Panc1 (cell line): ENCODE measurements at regions not wholly inside any gene's neighbourhood (a gene's known extent, or its start where the extent isn't known, plus 50 kb on each side); places are given as distances from the start of the nearest gene placed in this dataset.

Experiments
- ATAC-seq: fragments of 200-7000 bp; cut with Tn5 transposase; 2 replicates; pipeline ENCODE4 v1.9.1; 2020; ENCODE audit warnings: mild to moderate bottlenecking, moderate library complexity
- BruUV-seq: library from RNA; stranded (reverse); fragments of 400-500 nt; replicated peaks from 2 replicates; lab custom pipeline; 2021; lab: Mats Ljungman, UMichigan
- CTCF ChIA-PET: fragments of 300-600 bp; sonication (Branson Sonifier 250); formaldehyde crosslinking; loops from one replicate; lab custom pipeline; 2022; ENCODE audit warnings: antibody characterized with exemption; lab: Charles Lee
- POLR2A ChIA-PET: fragments of 300-600 bp; sonication (Branson Sonifier 250); formaldehyde crosslinking; loops from one replicate; lab custom pipeline; 2022; ENCODE audit warnings: antibody characterized with exemption; lab: Charles Lee
- DNase-seq: peaks from one replicate; pipeline ENCODE4 v3.0.0-alpha.2; 2010; ENCODE audit warnings: low read depth, low spot score
- H3K27ac ChIP-seq: 2 replicates; pipeline ENCODE4 v1.5.1; 2011; ENCODE audit warnings: mild to moderate bottlenecking, low read length, inconsistent platforms
- H3K27me3 ChIP-seq: fragments of 200-500 bp; sonication (Bioruptor generic); 2 replicates; pipeline ENCODE4 v1.6.0; 2014; ENCODE audit warnings: low read length, inconsistent platforms; ENCODE audit not compliant: control insufficient read depth, insufficient read depth
- H3K36me3 ChIP-seq: fragments of 200-500 bp; sonication (Bioruptor generic); 2 replicates; pipeline ENCODE4 v1.5.1; 2014; ENCODE audit warnings: inconsistent platforms, mild to moderate bottlenecking, low read length, moderate library complexity; ENCODE audit not compliant: control insufficient read depth, insufficient read depth
- H3K4me1 ChIP-seq: 2 replicates; pipeline ENCODE4 v1.5.1; 2011; ENCODE audit warnings: inconsistent platforms, mild to moderate bottlenecking, low read length, moderate library complexity; ENCODE audit not compliant: control insufficient read depth, insufficient read depth
- H3K4me3 ChIP-seq, 2 experiments: 2 replicates each; pipeline ENCODE4 v1.5.1; 2011 to 2012; ENCODE audit warnings: low read depth in 2 of 2, low read length in 2 of 2, mild to moderate bottlenecking in 2 of 2, inconsistent platforms in 1 of 2, moderate library complexity in 1 of 2
- H3K9me3 ChIP-seq: fragments of 200-500 bp; sonication (Bioruptor generic); 2 replicates; pipeline ENCODE4 v1.5.1; 2014; ENCODE audit warnings: low read depth, mild to moderate bottlenecking, inconsistent platforms, low read length, moderate library complexity; ENCODE audit not compliant: control insufficient read depth, insufficient read depth
- POLR2AphosphoS5 ChIP-seq: IDR thresholded peaks from 2 replicates; pipeline ENCODE4 v1.6.1; 2012; ENCODE audit warnings: mild to moderate bottlenecking, low read depth, low read length, moderate library complexity
- SIN3A ChIP-seq: IDR thresholded peaks from 2 replicates; pipeline ENCODE4 v1.6.1; 2012; ENCODE audit warnings: low read depth, mild to moderate bottlenecking, low read length, moderate library complexity, borderline replicate concordance; ENCODE audit not compliant: insufficient read depth
- TCF7L2 ChIP-seq: IDR thresholded peaks from 2 replicates; pipeline ENCODE4 v1.6.1; 2011; ENCODE audit warnings: mild to moderate bottlenecking, low read depth, low read length, inconsistent platforms
- in situ Hi-C: cut with HindIII; loops from 2 replicates; pipeline ENCODE4 v1.10.0; 2016; ENCODE audit warnings: low sequenced_read_pairs, low pct_unique_long_range_greater_than_20kb
- intact Hi-C: fragments of 100-400 bp; cut with micrococcal nuclease; formaldehyde crosslinking; loops from one replicate; pipeline ENCODE4 v1.10.0; 2022; ENCODE audit not compliant: unreplicated experiment
- TF ChIP-seq, protein P1 (sequence below): fragments of 450-650 bp; IDR thresholded peaks from 2 replicates; pipeline ENCODE4 v1.5.1; 2017; ENCODE audit warnings: mild to moderate bottlenecking
- TF ChIP-seq, protein P2 (sequence below), 2 experiments: IDR thresholded peaks; 2 replicates each; pipeline ENCODE4 v1.6.1; 2011 to 2012; ENCODE audit warnings: low read depth in 2 of 2, control low read depth in 1 of 2, low read length in 1 of 2, mild to moderate bottlenecking in 1 of 2, moderate library complexity in 1 of 2; ENCODE audit not compliant: insufficient read depth in 1 of 2

DNA sequence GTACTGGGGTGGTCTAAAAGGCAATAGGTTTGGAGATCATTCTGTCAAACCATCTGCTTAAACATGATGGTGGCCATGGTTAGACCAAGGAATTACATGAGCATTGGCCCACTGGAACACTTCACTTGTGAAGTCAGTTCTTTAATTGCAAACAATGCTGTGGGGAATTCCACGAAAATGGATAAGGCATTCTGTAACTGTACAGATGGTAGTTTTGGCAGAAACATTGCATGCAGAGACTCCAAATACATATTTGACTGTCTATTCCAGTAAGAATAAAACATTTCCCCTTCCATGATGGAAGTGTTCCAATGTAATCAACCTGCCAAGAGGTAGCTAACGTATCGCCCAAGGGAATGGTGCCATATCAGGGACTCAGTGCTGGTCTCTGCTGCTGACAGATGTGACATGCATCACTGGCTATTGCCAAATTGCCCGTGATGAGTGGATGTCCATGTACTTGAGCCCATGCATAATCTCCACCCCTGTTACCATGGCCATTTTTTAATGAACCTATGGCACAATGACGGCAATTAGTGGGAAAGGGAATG lies 417.9 kb downstream of the CDH7 start:
- TF ChIP-seq, protein P1, sequence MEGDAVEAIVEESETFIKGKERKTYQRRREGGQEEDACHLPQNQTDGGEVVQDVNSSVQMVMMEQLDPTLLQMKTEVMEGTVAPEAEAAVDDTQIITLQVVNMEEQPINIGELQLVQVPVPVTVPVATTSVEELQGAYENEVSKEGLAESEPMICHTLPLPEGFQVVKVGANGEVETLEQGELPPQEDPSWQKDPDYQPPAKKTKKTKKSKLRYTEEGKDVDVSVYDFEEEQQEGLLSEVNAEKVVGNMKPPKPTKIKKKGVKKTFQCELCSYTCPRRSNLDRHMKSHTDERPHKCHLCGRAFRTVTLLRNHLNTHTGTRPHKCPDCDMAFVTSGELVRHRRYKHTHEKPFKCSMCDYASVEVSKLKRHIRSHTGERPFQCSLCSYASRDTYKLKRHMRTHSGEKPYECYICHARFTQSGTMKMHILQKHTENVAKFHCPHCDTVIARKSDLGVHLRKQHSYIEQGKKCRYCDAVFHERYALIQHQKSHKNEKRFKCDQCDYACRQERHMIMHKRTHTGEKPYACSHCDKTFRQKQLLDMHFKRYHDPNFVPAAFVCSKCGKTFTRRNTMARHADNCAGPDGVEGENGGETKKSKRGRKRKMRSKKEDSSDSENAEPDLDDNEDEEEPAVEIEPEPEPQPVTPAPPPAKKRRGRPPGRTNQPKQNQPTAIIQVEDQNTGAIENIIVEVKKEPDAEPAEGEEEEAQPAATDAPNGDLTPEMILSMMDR, result no peak
- no peak for TF ChIP-seq SIN3A
- no peak for TF ChIP-seq TCF7L2
- TF ChIP-seq, protein P2, sequence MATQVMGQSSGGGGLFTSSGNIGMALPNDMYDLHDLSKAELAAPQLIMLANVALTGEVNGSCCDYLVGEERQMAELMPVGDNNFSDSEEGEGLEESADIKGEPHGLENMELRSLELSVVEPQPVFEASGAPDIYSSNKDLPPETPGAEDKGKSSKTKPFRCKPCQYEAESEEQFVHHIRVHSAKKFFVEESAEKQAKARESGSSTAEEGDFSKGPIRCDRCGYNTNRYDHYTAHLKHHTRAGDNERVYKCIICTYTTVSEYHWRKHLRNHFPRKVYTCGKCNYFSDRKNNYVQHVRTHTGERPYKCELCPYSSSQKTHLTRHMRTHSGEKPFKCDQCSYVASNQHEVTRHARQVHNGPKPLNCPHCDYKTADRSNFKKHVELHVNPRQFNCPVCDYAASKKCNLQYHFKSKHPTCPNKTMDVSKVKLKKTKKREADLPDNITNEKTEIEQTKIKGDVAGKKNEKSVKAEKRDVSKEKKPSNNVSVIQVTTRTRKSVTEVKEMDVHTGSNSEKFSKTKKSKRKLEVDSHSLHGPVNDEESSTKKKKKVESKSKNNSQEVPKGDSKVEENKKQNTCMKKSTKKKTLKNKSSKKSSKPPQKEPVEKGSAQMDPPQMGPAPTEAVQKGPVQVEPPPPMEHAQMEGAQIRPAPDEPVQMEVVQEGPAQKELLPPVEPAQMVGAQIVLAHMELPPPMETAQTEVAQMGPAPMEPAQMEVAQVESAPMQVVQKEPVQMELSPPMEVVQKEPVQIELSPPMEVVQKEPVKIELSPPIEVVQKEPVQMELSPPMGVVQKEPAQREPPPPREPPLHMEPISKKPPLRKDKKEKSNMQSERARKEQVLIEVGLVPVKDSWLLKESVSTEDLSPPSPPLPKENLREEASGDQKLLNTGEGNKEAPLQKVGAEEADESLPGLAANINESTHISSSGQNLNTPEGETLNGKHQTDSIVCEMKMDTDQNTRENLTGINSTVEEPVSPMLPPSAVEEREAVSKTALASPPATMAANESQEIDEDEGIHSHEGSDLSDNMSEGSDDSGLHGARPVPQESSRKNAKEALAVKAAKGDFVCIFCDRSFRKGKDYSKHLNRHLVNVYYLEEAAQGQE (IDR thresholded peaks at IDR 0.05; ENCODE audit: insufficient read depth in 1 of 2, low read depth in 2 of 2, low read length in 1 of 2), result no peak
- no peak for TF ChIP-seq POLR2AphosphoS5
- Histone ChIP-seq H3K4me3 (no peak overlapping the region), H3K9me3 (no peaks in the 10 kb centered on the region), H3K27me3 (no peaks in the 10 kb centered on the region), H3K27ac (no peak overlapping the region), H3K36me3 (no peaks in the 10 kb centered on the region), H3K4me1 (no peaks in the 10 kb centered on the region)
- intact Hi-C loops, result no loop called here
- CTCF ChIA-PET, result no interaction called here
- no TSS peak for BruUV-seq
- POLR2A ChIA-PET, result no interaction called here
- DNase-seq (no peak), ATAC-seq (no peak)
- in situ Hi-C loops, result no loop called here

DNA sequence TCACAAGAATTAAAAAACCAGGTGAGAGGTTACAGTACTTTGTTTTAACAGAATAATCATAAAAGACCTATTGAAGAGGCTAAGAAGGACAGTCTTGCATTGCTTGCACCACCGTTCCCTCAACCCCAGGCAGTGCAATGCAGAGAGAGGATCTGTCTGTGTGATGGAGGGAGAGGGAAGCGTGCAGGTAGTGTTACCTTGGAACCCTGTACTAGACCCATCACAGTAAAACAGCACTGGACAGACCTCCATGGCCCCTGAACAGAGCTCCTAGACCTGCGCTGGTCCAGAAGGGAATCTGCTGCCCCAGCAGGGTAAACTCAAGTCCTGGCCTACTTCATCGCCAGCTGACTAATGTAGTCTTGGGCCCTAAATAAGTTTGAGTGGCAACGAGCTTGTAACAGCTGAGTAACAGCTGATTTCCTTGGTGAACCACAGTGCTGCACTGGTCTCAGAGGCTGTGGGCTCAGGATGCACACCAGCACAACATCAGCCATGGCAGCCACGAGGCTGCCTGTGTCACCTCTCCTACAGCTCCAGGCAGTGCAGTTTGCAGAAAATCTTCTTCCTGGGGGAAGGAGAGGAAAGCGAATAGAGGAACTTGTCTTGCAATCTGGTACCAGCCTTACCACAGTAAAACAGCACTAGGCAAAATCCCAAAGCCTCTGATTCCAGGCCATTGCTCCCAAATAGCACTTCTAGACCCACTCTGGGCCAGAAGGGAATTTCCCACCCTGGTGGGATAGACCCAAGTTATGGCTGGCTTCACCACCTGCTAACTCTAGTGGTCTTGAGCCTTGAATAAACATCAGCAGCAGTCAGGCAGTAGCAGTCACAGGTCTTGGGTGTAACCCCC lies 417.2 kb downstream of the CDH7 start:
- no peak overlapping the region for H3K27ac ChIP-seq
- H3K4me1 ChIP-seq, result no peaks in the 10 kb centered on the region
- CTCF ChIA-PET, result no interaction called here
- no peaks in the 10 kb centered on the region for H3K36me3 ChIP-seq
- no peaks in the 10 kb centered on the region for H3K9me3 ChIP-seq
- H3K4me3 ChIP-seq, result no peak overlapping the region
- ATAC-seq (no peak), DNase-seq (no peak)
- intact Hi-C loops, result no loop called here
- POLR2A ChIA-PET, result no interaction called here
- in situ Hi-C loops, result no loop called here
- TF ChIP-seq, protein P1, result no peak
- TF ChIP-seq TCF7L2, result no peak
- no peak for TF ChIP-seq POLR2AphosphoS5
- no peak for TF ChIP-seq SIN3A
- TF ChIP-seq, protein P2 (IDR thresholded peaks at IDR 0.05; ENCODE audit: insufficient read depth in 1 of 2, low read depth in 2 of 2, low read length in 1 of 2), result no peak
- no peaks in the 10 kb centered on the region for H3K27me3 ChIP-seq
- no TSS peak for BruUV-seq
